KG1 (cell line): ENCODE measurements at regions not wholly inside any gene's neighbourhood (a gene's known extent, or its start where the extent isn't known, plus 50 kb on each side); places are given as distances from the start of the nearest gene placed in this dataset.
"Not testable (repeated sequence)": the region's sequence is repeated elsewhere in the genome, so short reads cannot be mapped to it uniquely, and the experiment has no call there.

ENCODE experiments used
- DNase-seq: peaks from one replicate; lab custom pipeline; 2025; lab: John Stamatoyannopoulos, UW

DNA sequence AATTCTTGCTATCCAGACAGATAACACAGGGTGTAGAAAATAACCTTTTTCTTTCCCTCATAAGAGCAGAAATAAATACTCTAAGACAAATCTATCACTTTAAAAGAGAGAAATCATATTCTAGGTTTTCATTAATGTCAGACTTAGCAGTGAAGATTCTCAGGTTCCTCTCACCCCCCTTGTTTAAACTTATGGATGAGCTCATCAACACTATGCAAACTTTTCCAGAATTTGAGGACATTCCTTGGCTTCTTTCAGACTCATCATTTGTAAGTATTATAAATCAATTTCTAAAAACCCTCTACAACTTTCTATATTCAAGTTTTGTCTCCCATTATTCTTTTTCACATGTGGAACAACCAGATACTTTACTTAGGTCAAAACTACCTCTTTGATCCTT, 374.9 kb upstream of the TRPC7 start:
- no peak for DNase-seq

DNA sequence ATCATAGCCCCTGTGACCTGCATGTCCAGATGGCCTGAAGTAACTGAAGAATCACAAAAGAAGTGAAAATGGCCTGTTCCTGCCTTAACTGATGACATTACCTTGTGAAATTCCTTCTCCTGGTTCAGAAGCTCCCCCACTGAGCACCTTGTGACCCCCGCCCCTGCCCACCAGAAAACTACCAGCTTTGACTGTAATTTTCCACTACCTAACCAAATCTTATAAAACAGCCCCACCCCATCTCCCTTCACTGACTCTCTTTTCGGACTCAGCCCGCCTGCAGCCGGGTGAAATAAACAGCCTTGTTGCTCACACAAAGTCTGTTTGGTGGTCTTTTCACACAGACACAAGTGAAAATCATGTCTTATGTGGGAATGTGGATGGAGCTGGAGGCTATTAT, 373.9 kb upstream of the TRPC7 start:
- DNase-seq = not testable (repeated sequence)

DNA sequence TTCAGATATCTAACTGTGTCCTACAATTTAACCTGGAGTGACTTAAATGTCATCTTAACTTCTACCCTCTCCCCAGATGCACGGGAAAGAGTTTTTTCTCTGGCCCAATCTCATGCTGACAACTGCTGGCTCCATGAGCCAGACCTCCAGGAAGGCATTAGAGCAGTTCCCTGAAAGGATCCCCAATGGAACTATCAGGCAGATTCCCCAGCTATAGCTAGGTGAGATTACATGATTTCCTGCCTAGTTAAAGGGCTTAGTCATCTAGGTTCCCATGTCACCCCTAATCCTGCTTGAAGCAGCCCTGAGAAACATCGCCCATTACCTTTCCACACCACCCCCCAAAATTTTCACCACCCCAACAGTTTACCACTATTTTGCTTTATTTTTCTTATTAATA, 373.5 kb upstream of the TRPC7 start:
- no peak for DNase-seq

DNA sequence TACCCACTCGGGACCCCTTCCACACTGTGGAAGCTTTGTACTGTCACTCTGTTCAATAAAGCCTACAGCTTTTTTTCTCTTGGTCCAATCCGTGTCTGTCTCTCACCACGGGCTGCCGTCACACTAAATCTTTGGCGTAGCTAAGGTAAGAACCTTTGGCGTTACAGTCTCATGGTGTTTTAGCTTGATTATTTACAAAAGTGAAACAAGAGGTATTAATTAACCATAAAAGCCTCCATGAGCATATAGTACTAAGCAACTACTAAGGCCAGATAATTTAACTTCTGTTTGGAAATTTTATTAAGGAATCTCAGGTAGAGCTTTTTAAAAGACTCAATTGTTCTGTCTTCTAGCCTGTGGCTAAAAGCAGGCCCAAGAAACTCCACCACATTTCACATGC, 370.7 kb upstream of the TRPC7 start:
- no peak for DNase-seq

DNA sequence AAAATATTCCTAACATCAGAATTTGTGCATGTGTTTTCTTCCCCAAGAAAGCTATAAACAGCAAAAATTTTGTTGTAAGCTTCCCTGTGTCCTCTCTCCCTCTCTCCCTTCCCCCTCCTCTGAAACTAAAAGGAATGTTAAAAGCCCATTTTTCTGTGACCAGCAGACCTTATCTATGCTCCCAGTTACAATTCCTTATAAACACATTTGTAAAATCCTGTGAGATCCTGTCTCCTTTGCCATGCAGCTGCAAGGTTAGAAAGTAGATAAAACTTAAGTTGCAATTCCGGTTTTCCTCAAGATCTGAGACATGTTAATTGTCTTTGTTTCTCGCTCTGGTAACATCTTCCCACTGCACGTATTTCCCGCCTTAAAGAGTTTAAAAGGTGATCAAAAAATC, 370.3 kb upstream of the TRPC7 start:
- DNase-seq = not testable (repeated sequence)

DNA sequence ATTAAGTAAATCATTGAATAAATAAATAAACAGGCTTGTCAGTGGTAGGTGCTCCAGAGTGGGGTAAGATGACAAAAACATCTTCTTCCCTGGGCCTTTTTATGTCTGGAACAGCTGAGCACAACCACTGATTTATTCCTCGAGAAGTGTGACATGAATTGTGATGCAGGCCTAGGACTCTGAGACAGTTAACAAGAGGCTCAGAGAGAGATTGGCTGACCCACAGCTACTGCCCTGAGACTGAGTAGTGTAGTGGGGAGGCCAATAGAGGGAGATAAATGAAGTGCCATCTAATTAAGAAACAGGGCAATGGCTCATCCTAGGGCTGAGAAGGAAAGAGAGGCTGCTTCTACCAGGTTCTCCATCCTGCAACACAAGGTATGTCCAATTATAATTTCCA, 369.3 kb upstream of the TRPC7 start:
- no peak for DNase-seq

DNA sequence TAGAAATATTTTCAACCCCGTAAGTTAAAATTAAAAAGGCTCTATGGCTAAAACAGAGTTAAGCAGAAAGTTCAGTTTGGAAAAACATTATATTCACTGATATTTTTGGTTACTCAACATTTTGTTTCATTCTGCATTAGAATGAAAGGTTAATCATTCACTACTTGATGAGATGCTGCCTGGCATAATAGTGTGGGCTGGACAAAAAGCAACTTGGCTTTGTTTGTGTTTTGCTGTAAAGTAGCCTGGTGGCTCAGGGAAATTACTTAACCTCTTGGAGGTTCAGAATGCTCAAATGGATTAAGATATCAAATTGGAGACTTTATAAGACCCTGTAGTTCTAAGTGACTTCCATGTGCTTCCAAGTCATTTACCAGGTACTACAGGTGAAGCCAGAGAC, 367.4 kb upstream of the TRPC7 start:
- DNase-seq = no peak

DNA sequence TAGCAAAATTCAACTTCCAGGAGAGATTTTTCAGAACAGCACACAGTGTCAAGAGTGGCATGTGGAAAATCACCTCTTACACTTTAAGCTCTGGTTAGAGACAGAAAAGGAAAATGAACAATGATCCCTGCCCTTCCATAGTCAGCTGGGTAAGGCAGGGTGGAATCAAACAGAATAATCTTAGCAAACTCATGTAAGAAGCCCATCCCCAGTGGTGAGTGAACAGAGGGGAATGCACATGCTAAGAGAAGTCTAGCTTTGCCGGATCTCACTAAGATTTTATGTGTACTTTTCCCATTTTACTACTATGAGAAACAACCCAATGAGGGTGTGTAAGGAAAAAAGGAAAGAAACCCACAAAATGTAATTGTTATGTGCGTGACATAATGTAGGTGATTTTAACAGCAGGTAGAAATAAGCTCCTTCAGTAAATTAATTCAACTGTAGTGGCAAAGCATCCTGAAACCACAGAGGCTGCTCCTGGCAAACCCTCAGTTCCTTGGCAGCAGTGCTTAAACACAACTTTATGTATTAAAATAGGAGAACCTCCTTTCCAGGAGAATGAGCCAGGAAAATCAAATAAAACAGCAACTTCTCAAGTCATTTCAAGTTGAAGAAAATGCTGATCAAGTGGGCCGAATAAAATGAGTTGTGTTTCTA, 366.0 kb upstream of the TRPC7 start:
- no peak for DNase-seq

DNA sequence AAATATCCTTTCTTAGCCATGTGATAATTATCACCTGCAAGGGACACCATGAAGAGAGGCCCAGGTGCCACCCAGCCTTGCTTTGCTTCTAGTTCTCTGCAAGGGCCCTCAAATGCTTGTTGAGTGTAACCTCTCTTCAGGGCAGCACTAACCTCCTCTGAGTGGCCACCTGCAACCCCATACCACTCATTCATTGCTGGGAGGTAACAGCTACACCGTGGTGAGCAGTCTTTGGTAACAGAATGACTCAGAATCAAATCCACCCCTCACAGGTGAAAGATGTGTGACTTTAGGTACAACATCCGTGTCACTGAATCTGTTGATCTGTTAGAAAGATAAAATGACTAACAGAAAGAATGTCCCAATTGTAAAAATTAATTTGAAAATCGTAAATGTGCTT, 365.1 kb upstream of the TRPC7 start:
- no peak for DNase-seq

DNA sequence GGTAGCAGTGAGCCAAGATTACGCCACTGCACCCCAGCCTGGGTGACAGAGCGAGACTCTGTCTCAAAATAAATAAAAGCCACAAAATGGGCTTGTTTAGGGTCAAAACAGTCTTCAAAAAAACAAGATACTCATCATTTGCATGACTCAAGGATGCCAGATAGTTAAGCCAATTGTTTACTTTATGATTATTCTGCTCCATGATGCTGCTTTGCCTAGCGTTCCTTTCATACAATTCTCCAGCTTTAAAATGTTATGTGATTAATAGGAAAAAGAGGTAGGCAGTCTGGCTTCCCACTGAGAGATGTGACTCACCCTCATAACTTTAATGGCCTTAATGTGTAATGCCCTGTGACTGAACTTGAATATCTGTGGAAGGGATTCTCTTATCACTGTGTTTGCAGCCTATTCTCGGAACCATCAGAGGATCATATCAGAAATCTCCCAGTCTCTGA, 364.6 kb upstream of the TRPC7 start:
- DNase-seq = no peak

DNA sequence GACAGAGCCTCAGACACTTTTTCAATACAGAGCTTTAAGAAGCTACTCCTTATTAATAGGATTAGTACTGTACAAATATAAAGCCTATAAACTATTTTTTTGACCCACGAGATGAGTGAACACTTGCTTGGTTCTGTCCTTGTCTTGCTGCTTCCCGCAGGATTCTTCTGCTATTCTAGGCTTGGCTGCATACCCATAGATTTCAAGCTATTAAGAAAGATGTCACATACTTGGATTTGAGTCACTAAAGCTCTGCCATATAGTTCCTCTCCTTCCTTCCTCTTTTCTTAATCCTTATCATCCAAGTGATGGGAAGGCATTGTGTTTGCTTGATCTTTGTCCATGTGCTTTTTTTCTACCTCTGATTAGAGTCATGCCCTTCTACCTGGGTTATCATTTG, 361.2 kb upstream of the TRPC7 start:
- DNase-seq = no peak

DNA sequence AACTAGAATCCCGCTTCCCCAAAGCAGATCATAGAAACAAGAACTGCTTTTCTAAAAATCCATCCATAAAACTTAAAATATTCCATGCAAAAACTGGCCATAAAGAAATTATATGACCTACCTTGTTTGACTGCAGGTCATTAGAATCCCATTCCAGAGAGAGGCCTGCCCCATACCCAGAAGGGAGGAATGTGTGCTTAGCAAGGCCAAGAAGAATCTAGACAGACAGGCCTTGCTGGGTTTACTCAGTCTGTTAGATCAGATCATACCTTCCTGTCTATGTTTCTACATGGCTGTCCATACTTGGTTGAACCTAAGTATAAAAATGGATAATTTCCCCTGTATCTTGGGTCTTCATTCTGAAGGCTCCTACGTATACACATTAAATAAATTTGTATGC, 358.8 kb upstream of the TRPC7 start:
- no peak for DNase-seq

DNA sequence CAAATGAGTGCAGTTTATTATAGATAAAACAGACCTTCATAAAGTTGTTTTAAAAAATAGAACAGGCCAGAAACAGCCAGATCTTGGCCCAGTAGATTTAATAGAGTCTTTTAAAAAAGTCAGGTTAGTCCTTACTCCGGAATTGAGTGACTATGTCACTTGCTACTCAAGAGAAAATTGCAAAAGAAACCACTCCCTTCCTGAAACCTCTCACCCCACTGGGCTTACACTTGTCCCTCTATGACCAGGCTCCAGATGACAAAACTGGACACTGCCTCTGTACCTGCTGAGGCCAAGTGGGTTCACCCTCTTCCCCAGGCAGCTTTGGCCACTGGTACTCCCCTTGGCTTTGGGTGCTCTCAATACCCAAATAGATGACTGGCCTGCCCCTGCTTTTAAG, 357.2 kb upstream of the TRPC7 start:
- DNase-seq = no peak

DNA sequence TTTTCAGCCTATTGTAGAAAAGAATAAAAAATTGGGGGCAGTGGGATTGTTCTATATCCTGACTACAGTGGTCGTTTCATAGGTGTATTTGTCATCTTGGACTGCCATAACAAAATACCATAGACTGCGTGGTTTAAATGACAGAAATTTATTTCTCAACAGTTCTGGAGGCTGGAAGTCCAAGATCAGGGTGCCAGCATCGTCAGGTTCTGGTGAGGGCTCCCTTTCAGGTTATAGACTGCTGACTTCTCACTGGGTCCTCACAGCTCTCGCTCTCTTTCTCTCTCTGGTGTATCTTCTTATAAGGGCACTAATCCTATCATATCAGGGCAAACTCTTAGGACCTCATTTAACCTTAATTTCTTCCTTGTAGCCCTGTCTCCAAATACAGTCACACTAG, 356.7 kb upstream of the TRPC7 start:
- DNase-seq = no peak

DNA sequence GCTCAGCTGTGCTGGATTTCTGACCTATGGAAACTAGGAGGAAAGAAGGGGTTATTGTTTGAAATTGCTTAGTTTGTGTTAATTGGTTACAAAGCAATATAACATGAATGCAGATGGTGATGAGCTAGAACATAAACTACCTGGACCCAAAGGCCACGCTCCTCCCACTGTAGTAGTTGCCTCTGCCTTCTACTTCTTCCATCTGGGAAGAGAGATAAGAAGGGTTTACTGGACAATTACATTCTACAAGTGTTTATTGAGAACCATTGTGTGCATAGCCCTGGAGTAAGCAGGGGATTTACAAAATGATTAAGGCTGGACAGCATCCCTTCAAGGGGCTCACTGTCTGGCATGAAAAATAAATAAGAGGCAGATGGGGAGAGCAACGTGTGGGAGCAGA, 355.3 kb upstream of the TRPC7 start:
- DNase-seq = no peak

DNA sequence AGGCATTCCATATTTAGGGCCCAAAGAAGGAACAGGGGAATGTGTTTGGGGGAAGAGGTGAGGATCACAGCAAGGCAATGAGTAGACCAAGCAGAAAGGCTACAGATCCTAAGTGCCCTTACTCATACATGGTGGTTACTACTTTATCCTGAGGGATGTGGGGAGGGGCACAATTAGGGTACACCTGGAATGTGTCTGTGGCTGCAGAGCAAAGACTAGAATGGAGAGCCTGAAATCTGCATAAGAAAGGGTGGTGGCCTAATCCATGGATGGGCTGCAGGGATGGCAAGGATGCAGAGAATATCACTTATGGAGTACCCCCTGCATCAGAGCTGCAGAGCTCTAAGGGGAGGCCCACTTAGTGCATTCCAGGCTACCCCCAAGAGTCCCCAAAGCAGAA, 352.6 kb upstream of the TRPC7 start:
- DNase-seq = no peak

DNA sequence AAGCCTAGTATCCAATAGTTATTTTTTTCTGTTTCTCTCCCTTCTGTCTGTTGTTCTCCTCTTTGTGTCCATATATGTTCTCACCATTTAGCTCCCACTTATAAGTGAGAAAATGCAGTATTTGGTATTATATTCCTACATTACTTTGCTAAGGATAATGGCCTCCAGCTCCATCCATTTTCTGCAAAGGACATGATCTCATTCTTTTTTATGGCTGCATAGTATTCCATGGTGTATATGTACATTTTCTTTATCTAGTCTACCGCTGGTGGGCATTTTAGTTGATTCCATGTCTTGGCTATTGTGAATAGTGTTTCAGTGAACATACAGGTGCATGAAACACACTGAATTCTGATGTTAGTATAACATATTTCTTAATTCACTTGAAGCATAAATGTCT, 348.9 kb upstream of the TRPC7 start:
- DNase-seq = no peak

DNA sequence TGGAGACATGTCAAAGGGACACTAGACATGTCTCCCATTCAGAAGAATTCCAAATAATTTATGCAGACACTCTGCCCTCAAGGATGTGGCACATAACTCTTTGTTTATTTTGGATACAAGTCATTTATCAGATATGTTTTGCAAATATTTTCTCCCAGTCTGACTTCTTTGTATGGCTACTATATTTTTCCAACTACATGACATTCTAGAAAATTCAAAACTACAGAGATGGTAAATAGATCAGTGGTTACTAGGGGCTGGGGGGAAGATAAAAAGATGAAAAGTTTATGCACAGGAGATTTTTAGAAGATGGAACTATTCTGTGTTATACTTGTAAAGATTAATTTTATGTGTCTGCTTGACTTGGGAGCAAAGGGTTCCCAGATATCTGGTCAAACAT, 347.3 kb upstream of the TRPC7 start:
- DNase-seq = no peak

DNA sequence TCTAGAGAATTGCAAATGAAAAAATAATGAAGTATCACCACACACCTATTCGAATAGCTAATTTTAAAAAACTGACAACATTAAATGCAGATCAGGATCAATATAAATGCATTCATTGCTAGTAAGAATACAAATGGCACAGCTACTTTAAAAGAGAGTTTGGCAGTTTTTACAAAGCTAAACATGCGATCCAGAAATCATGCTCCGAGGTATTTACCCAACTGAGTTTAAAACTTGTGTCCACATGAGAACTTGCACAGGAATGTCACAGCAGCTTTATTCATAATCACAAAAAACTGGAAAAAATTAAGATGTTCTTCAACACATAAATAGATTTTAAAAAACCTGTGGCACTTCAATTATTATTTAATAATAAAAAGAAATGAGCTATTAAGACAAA, 345.5 kb upstream of the TRPC7 start:
- no peak for DNase-seq

DNA sequence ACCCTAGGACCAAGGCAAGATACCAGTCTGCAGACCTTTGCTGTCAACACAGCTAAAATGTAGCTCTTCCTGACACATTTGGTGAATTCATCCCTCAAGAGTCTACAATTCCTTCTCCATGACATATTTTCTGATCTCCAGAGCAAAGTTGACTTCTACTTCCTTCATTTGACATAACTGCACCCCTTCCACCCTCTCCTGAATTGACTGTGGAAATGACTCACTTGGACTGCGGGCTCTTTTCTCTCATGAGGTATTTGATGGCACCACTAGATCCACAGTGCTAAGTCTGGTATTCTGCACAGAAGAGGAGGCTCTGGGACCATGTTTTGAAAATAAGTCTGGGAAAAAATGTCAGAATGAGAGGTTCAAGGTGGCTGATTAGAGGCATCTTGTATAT, 338.4 kb upstream of the TRPC7 start:
- no peak for DNase-seq

DNA sequence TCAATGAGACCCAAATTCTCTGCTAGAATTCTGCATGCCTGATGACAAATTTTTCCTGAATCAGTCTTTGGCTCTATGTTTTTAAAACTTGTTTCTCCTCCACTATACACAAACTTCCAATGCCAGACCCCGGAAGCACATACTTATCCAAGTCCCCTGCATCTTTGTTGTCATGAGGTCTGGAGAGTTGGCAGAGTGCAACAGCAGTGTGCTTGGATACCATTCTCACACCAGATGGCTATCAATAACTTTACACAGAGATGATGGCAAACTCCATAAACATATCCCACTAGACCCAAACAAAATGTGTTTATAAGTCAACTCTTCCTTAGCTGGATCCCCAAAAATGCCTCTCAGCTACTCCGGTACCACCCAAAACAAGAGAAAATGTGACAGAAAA, 337.7 kb upstream of the TRPC7 start:
- DNase-seq = no peak

DNA sequence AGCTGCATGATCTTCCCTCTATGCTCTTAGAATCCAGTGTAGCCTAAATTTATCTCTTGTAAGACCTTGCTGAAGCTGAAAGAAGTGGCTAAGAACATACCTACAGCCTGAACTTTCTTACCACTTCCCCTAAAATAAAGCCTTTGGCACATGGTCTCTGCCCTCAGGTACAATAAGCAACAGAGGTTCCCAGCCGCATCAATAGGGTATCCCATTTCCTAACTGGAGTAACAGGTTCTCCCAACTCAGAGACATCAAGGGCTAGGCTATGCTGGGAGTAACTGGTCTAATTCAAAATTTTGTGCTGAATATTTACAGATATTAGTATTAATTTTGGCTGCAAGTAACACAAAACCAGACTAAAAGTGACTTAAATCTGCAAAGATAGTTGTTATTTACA, 335.8 kb upstream of the TRPC7 start:
- DNase-seq = no peak

DNA sequence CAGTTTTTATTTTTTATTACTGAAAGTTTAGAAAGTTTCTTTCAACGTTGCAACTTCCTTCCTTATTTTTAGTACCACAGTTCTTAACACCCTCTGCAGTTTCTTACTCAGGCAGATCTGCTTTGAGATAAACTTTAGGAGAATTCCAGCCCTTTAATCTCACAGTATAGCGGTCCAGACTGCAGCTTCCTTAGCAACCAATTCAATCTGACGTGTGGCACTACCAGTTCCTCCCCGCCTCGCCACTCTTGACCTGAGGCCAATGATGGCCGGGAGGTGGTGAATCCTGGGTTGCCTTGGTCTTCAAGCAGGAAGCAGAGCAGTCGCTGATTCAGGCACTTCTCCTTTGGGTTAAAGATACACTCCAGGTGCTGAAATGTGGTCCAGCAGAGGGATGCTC, 334.3 kb upstream of the TRPC7 start:
- peak; percentile 4 for DNase-seq

DNA sequence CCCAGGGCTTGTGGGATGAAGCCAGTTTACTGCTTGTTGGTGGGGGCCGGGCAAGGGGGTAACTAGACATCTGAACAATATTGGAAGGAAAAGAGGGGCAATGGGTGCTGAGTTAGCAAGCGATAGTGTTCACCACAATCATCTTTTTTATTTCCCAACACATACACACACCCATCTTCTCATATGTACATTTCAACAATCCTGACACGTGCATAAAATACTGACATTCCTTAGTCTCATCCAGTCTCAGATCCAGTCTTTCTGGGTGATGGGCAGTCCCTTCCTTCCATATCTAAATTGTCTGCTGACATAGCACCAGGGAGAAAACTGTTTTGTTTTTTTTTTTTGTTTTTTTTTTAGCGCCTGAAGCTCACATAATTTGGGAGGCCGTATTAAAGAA, 333.6 kb upstream of the TRPC7 start:
- DNase-seq = no peak

DNA sequence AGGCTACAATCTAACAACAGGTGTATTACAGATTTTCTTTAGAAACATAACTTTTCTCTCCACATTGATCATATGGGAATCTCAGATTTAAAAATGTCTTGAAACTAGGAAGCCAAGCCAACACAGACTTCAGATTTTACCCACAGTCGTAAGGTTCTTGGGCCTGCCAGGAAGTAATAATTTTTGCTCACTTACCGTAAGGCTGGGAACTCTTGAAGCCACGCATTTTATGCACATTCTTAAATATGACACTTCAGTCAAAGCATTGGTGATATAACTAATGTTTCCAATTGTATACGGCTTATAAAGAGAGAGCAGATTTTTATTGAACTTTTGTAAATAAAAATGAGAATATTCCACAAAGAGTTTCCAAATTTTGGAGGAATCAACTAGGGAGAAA, 328.9 kb upstream of the TRPC7 start:
- no peak for DNase-seq
